ENCODE measurements at regions not wholly inside any gene's neighbourhood (a gene's known extent, or its start where the extent isn't known, plus 50 kb on each side); places are given as distances from the start of the nearest gene placed in this dataset.
"Not testable (repeated sequence)": the region's sequence is repeated elsewhere in the genome, so short reads cannot be mapped to it uniquely, and the experiment has no call there.

DNA sequence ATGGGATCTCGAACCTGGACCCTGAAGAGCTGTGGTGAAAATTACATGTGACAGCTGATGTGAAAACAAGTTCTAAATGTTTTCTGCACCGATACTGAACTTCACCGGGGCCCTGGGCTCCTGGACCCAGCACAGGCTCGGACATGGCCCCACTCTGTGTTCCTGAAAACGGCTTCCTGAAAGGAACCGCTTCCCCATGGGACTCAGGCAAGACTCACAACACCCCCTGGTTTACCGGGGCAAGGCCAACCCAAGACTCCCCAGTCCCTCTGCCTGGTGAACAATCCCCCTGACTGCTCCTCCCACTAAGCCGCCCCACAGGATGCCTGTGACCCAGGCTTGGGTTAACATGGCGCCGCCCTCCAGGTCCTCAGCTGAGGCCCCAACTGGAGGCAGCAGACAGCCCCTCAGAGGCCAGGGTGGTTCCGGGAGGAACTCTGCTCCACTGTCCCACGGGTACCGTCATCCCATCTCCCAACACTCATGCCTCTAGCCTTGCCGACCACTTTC, 124.5 kb upstream of the FOXD4L5 start:
- peaks cover 23% of the 10 kb centered on the region for H3K9me3 ChIP-seq (ENCODE audit: control insufficient read depth, low read length)
- TF ChIP-seq, protein P1, sequence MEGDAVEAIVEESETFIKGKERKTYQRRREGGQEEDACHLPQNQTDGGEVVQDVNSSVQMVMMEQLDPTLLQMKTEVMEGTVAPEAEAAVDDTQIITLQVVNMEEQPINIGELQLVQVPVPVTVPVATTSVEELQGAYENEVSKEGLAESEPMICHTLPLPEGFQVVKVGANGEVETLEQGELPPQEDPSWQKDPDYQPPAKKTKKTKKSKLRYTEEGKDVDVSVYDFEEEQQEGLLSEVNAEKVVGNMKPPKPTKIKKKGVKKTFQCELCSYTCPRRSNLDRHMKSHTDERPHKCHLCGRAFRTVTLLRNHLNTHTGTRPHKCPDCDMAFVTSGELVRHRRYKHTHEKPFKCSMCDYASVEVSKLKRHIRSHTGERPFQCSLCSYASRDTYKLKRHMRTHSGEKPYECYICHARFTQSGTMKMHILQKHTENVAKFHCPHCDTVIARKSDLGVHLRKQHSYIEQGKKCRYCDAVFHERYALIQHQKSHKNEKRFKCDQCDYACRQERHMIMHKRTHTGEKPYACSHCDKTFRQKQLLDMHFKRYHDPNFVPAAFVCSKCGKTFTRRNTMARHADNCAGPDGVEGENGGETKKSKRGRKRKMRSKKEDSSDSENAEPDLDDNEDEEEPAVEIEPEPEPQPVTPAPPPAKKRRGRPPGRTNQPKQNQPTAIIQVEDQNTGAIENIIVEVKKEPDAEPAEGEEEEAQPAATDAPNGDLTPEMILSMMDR (conservative IDR thresholded peaks at IDR 0.05), result no peak
- Mint-ChIP-seq H3K27ac (no peak overlapping the region), H3K4me3 (no peak overlapping the region), H3K4me1 (no peaks in the 10 kb centered on the region), H3K36me3 (ENCODE audit: low read depth) (peaks cover 6% of the 10 kb centered on the region), H3K27me3 (ENCODE audit: insufficient read depth) (no peaks in the 10 kb centered on the region), H3K9me3 (peaks cover 89% of the 10 kb centered on the region)
- 81 to 87% methylated on average over 7 to 14 of the region's 14 CpGs for WGBS, 2 experiments (ENCODE audit: insufficient coverage in 1 of 2, insufficient read length in 1 of 2)
- no peaks in the 10 kb centered on the region for H3K4me1 ChIP-seq (ENCODE audit: control insufficient read depth, insufficient read depth, low read length)
- H3K36me3 ChIP-seq (ENCODE audit: control insufficient read depth, insufficient read depth, low read length), result no peaks in the 10 kb centered on the region
- no peak for DNase-seq
- H3K27ac ChIP-seq (ENCODE audit: low read depth, low read length), result no peak overlapping the region
- no peak overlapping the region for H3K4me3 ChIP-seq (ENCODE audit: low read length)
- no peak overlapping the region for H3K9ac ChIP-seq (ENCODE audit: extremely low read depth, low read length, poor library complexity, severe bottlenecking)
- no peaks in the 10 kb centered on the region for H3K27me3 ChIP-seq (ENCODE audit: control insufficient read depth, insufficient read depth, low read length, poor library complexity, severe bottlenecking)

DNA sequence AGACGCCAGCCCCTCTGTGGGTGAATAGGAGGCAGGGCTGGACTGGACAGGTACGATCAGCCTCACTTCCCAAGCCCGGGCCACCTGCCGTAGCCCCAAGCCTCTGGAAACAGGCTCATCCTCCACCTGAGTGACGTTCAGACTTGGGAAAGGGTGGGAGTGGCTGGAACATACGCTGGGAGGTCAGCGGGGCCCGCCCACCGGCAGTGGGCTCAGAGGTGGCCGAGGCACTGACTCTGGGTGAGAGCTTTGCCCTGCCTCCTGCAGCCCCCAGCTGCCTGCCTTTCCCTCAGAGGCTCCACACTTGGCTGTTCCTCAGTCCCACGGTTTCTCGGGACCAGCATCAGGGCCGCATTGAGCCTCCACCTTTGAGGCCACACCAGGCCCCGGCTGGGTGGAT, 123.8 kb upstream of the FOXD4L5 start:
- not testable (repeated sequence) for H3K36me3 ChIP-seq (ENCODE audit: control insufficient read depth, insufficient read depth, low read length); H3K27me3 ChIP-seq (ENCODE audit: control insufficient read depth, insufficient read depth, low read length, poor library complexity, severe bottlenecking); H3K27ac ChIP-seq (ENCODE audit: low read depth, low read length); H3K4me3 Mint-ChIP-seq; H3K4me1 Mint-ChIP-seq; H3K4me3 ChIP-seq (ENCODE audit: low read length); H3K27me3 Mint-ChIP-seq (ENCODE audit: insufficient read depth); H3K36me3 Mint-ChIP-seq (ENCODE audit: low read depth); DNase-seq; H3K9ac ChIP-seq (ENCODE audit: extremely low read depth, low read length, poor library complexity, severe bottlenecking); H3K27ac Mint-ChIP-seq; H3K4me1 ChIP-seq (ENCODE audit: control insufficient read depth, insufficient read depth, low read length)
- H3K9me3 ChIP-seq (ENCODE audit: control insufficient read depth, low read length), result peaks cover 23% of the 10 kb centered on the region
- peaks cover 89% of the 10 kb centered on the region for H3K9me3 Mint-ChIP-seq
- WGBS, 2 experiments (ENCODE audit: insufficient coverage in 1 of 2, insufficient read length in 1 of 2), result 60 to 86% methylated on average over 8 to 14 of the region's 14 CpGs

DNA sequence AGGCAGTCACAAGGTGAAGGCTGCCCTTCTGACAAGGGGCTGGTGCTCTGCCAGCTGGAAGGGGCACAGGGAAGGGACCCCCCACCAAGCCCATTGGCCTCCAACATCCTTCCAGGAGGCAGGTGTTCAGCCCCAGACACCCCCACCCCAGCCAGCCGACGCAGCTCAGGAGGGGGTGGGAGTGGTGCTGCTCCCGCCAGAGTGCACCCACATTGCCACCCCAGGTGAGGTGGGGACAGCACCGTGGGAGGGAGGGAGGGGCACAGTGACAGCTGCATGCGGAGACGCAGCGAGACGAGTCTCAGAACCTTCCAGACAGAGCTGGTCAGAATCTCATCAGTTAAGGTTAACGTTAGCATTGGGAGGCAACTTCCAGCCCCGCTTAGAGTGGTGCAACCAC, 121.6 kb upstream of the FOXD4L5 start:
- not testable (repeated sequence) for H3K4me3 Mint-ChIP-seq; H3K27me3 ChIP-seq (ENCODE audit: control insufficient read depth, insufficient read depth, low read length, poor library complexity, severe bottlenecking); H3K4me1 ChIP-seq (ENCODE audit: control insufficient read depth, insufficient read depth, low read length); H3K36me3 Mint-ChIP-seq (ENCODE audit: low read depth); H3K4me1 Mint-ChIP-seq; DNase-seq; H3K27ac Mint-ChIP-seq; H3K27me3 Mint-ChIP-seq (ENCODE audit: insufficient read depth); H3K4me3 ChIP-seq (ENCODE audit: low read length); H3K9ac ChIP-seq (ENCODE audit: extremely low read depth, low read length, poor library complexity, severe bottlenecking); H3K27ac ChIP-seq (ENCODE audit: low read depth, low read length); H3K36me3 ChIP-seq (ENCODE audit: control insufficient read depth, insufficient read depth, low read length)
- H3K9me3 Mint-ChIP-seq, result peaks cover 83% of the 10 kb centered on the region
- 77 to 86% methylated on average over 4 to 10 of the region's 10 CpGs for WGBS, 2 experiments (ENCODE audit: insufficient coverage in 1 of 2, insufficient read length in 1 of 2)
- peaks cover 23% of the 10 kb centered on the region for H3K9me3 ChIP-seq (ENCODE audit: control insufficient read depth, low read length)

DNA sequence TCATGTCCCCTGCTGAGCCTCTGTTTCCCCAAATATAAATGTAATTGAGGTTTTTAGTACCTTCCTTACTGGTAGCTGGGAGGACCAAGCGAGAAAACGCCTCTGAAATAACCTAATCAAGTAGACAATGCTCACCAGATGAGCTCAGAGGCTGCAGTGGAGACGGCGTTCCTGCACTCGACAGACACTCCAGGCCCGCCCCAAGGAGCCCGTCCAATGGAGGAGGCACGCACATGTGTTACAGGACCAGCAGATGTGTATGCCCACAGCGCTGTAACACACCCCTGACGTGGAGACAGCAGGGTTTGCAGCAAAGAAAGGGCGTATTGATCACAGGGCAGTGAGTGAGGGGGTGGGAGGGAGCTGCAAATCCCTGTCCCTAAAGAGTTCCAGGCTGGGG, 120.8 kb upstream of the FOXD4L5 start:
- WGBS, 2 experiments (ENCODE audit: insufficient coverage in 1 of 2, insufficient read length in 1 of 2), result 72 to 75% methylated on average over 8 to 11 of the region's 11 CpGs
- not testable (repeated sequence) for H3K4me3 ChIP-seq (ENCODE audit: low read length); H3K27me3 Mint-ChIP-seq (ENCODE audit: insufficient read depth); H3K27me3 ChIP-seq (ENCODE audit: control insufficient read depth, insufficient read depth, low read length, poor library complexity, severe bottlenecking); H3K9ac ChIP-seq (ENCODE audit: extremely low read depth, low read length, poor library complexity, severe bottlenecking); H3K4me1 ChIP-seq (ENCODE audit: control insufficient read depth, insufficient read depth, low read length); H3K4me3 Mint-ChIP-seq; H3K4me1 Mint-ChIP-seq; H3K36me3 Mint-ChIP-seq (ENCODE audit: low read depth); DNase-seq; H3K27ac Mint-ChIP-seq; H3K27ac ChIP-seq (ENCODE audit: low read depth, low read length); H3K36me3 ChIP-seq (ENCODE audit: control insufficient read depth, insufficient read depth, low read length)
- H3K9me3 Mint-ChIP-seq, result peaks cover 82% of the 10 kb centered on the region
- peaks cover 16% of the 10 kb centered on the region for H3K9me3 ChIP-seq (ENCODE audit: control insufficient read depth, low read length)
